GM23338 (cell line): ENCODE measurements at regions not wholly inside any gene's neighbourhood (a gene's known extent, or its start where the extent isn't known, plus 50 kb on each side); places are given as distances from the start of the nearest gene placed in this dataset.

Experiments used
- CREB1 ChIP-seq: fragments of 250-450 bp; sonication (Bioruptor Pico); IDR thresholded peaks from 2 replicates; pipeline ENCODE4 v1.5.0; 2020; ENCODE audit warnings: low read depth, mild to moderate bottlenecking, moderate library complexity
- CTCF ChIP-seq, 2 experiments: fragments of 200-600 bp in 1 of 2; sonication (generic) in 1 of 2; conservative IDR thresholded peaks; 2 replicates each; pipeline versions ENCODE4 v1.5.1 to v1.6.1; 2016 to 2017; ENCODE audit warnings: antibody characterized with exemption in 2 of 2, low read depth in 2 of 2, mild to moderate bottlenecking in 2 of 2, moderate library complexity in 1 of 2
- ETS1 ChIP-seq: IDR thresholded peaks from 2 replicates; pipeline ENCODE4 v1.6.1; 2016; ENCODE audit warnings: antibody characterized with exemption
- EZH2 ChIP-seq: fragments of 200-600 bp; sonication (generic); IDR thresholded peaks from one replicate; pipeline ENCODE4 v1.8.0; 2017; ENCODE audit warnings: antibody characterized with exemption, mild to moderate bottlenecking, low read depth; ENCODE audit not compliant: unreplicated experiment
- EZH2phosphoT487 ChIP-seq: fragments of 200-600 bp; sonication (generic); IDR thresholded peaks from one replicate; pipeline ENCODE4 v1.8.1; 2018; ENCODE audit warnings: antibody characterized with exemption; ENCODE audit not compliant: unreplicated experiment
- JUNB ChIP-seq: IDR thresholded peaks from one replicate; pipeline ENCODE4 v1.6.1; 2016; ENCODE audit warnings: antibody characterized with exemption; ENCODE audit not compliant: unreplicated experiment
- NANOG ChIP-seq: IDR thresholded peaks from 2 replicates; pipeline ENCODE4 v1.6.1; 2016; ENCODE audit warnings: antibody characterized with exemption, borderline replicate concordance
- POLR2AphosphoS5 ChIP-seq: IDR thresholded peaks from 2 replicates; pipeline ENCODE4 v1.6.1; 2016; ENCODE audit warnings: antibody characterized with exemption, low read depth
- REST ChIP-seq: IDR thresholded peaks from one replicate; pipeline ENCODE4 v1.6.1; 2018; ENCODE audit warnings: antibody characterized with exemption; ENCODE audit not compliant: unreplicated experiment
- STAT1 ChIP-seq: IDR thresholded peaks from one replicate; pipeline ENCODE4 v1.6.1; 2016; ENCODE audit warnings: antibody characterized with exemption; ENCODE audit not compliant: unreplicated experiment
- ZNF114 ChIP-seq: fragments of 250-450 bp; sonication (Bioruptor Pico); IDR thresholded peaks from 2 replicates; pipeline ENCODE4 v1.5.0; 2020; ENCODE audit warnings: mild to moderate bottlenecking, moderate library complexity
- ZNF331 ChIP-seq: fragments of 250-450 bp; sonication (Bioruptor Pico); IDR thresholded peaks from 2 replicates; pipeline ENCODE4 v1.5.0; 2020; ENCODE audit warnings: low read depth, mild to moderate bottlenecking, moderate library complexity

GRCh38 chr15:38706956-38707355 lies 142.3 kb upstream of the RASGRP1 start:
- no peak for TF ChIP-seq EZH2
- no peak for TF ChIP-seq REST
- TF ChIP-seq CTCF (conservative IDR thresholded peaks at IDR 0.05; ENCODE audit: low read depth in 2 of 2) = no peak
- no peak for TF ChIP-seq POLR2AphosphoS5
- no peak for TF ChIP-seq NANOG
- no peak for TF ChIP-seq CREB1 (CRISPR knock-in tag)
- TF ChIP-seq ZNF331 (CRISPR knock-in tag) = no peak
- TF ChIP-seq JUNB = no peak
- no peak for TF ChIP-seq EZH2phosphoT487
- TF ChIP-seq ZNF114 (CRISPR knock-in tag) = no peak
- no peak for TF ChIP-seq ETS1
- no peak for TF ChIP-seq STAT1
